NCI-H2107 treated with DMSO at 0.1 percent for 48 hours (cell line): ENCODE measurements at regions not wholly inside any gene's neighbourhood (a gene's known extent, or its start where the extent isn't known, plus 50 kb on each side); places are given as distances from the start of the nearest gene placed in this dataset.
"Not testable (repeated sequence)": the region's sequence is repeated elsewhere in the genome, so short reads cannot be mapped to it uniquely, and the experiment has no call there.

Experiments used
- DNase-seq: peaks from one replicate; lab custom pipeline; 2025; ENCODE audit not compliant: unreplicated experiment; lab: John Stamatoyannopoulos, UW

DNA sequence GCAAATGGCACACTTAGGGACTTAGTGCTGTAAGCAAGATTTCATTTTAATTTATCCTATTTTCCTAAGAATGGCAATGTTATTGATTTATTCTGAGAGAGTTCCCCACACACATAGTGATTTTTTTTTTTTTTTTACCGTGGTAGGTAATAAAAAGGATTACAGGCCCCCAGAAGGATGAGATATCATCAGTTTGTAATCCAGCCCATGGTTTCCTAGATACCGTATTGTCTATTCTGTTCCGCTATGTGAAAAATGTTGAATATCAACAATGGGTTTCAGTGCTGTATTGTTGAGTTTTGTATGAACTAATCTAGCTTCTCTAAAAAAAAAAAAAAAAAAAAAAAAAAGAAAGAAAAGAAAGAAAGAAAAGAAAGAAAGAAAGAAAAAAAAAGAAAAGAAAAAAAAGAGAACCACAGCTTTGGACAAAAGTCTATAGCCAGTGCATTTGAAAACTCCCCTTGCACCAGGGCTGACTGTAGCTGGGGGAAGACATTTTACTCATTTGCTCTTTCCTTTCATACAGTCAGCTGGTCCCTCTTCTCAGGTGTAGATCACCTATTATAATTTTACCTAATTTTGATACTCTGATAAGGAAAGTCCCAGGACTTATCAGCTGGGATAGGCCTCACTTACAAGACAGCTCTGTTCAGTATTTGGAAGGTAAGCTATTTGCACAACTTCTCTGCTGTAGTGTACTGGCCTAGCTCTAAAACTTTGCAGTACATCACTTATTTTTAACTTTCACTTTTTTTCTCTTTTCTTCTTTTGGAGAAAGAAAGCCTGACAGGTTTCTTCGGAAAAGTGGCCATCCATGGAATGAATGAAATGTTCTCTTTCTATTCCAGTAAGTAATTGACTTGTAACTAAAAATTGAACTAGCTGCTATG, 101.4 kb upstream of the SOX2 start:
- DNase-seq = peak; percentile 65

DNA sequence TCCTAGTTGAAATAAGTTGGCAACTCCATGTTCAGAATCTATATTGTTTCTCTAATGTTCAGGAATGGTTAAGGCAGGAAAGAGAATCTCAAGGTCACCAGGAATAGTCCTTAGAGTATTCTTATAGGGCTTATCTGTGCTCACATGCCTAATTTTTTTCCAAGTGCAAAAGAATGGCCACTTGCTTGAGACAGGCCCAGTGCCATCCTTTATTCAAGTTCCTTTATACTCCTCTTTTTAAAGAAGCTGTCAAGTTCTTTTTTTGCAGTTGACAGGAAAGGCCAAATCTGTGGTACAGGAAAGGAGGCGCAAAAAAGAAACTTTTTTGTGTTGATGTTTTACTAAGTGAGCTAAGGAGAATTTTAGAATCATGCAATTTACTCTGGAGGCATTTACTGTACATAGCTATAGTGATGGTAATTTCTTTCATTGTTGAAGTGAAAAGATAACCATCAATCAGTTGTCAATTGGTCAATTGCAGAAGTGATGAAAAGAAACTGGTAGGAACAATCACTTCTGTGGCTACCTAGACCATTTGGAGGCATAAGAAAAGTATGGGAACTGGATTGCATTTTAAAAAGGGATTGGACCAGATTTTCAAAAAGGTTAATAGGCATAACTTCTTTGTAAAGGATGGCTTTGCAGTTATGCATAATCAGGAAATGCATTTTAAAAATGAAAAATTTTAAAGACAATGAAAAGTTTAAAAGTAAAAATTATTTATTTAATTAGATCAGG, 102.5 kb upstream of the SOX2 start:
- no peak for DNase-seq

DNA sequence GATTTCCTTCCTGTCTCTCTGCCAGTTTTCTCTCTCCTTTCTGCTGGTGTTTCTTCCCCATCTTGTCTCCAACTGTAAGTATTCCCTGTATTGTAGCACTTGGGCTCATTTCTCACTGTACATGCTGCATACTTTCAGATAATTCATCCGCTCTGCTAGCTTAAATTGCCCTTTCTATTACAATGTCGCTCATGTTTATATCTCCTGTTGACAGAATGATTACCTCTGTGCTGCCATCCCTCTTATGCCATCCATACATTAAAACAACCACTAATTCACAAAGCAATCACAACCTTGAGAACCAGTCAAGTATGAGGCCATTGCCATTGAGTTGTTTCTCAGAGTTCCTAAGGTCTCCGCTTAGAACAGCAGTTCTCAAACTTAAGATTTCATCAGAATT, 107.5 kb upstream of the SOX2 start:
- DNase-seq = no peak

DNA sequence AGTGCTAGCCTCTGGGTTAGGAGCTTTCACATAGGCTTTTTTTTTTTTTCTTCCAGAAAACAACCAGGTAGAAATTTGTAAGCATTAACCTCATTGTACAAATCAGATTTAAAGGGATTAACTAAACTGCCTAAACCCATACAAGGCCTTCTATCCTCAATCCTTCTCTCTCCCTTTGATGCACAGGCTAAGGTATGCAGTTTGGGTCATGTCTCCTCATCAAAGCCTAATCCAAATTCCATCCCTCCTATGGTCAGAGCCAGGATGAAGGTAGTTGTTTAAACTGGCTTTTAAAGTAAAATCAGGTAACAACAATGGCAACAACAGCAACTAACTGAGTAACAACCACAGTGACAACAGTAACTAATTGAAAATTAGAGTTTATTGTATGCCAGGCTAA, 115.6 kb upstream of the SOX2 start:
- DNase-seq = no peak

DNA sequence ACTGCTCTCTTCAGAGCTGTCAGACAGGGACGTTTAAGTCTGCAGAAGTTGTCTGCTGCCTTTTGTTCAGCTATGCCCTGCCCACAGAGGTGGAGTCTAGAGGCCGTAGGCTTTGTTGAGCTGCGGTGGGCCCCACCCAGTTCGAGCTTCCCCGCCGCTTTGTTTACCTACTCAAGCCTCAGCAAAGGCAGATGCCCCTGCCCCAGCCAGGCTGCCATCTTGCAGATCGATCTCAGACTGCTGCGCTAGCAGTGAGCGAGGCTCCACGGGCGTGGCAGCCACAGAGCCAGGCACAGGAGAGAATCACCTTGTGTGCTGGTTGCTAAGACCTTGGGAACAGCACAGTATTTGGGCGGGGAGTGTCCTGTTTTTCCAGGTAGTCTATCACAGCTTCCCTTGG, 120.8 kb upstream of the SOX2 start:
- DNase-seq = not testable (repeated sequence)

DNA sequence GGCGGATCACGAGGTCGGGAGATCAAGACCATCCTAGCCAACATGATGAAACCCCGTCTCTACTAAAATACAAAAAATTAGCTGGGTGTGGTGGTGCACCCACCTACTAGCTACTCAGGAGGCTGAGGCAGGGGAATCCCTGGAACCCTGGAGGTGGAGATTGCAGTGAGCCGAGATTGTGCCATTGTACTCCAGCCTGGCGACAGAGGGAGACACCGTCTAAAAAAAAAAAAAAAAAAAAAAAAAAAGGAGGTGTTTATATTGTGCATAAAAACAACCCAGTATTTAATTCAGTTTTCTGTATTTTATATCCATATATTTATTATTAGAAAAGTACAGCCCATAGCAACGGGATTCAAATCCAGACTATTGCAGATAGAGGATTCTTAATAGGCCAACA, 129.1 kb upstream of the SOX2 start:
- DNase-seq = no peak

DNA sequence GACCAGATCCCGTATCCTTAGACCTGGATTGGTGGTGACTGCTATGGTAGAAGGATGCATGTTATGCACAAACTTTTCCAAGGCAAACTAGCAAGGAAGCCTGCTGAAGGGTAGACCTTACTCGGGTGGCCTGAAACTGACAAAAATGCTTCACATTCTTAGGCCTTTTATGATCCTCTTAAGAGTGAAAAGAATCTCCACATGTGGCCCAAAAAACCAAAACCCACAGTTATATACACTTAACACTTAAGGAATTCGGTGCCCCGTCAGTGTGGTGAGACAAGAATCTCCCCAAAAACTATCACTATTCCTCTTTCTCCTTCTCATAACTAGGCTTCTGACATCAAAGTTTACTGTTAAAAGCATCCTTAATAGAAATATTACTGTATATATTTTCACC, 130.1 kb upstream of the SOX2 start:
- no peak for DNase-seq

DNA sequence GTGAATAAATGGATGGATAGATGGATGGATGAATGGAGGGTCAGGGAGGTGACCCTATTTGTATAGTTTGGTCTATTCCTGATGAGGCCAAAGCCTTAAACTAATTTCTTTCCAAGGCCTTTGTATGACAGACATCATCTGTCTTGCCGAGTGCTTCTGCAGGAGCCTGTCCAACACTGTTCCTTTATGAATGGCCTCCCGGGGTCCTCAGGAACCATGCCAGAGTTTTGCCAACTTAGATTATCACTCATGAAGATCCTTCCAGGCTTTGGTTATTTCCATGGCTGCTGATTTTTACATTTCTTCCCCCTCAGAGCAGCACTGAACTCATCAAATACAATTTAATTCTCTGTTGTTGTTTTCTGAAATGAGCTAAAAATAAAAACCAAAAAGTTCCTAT, 133.0 kb upstream of the SOX2 start:
- no peak for DNase-seq

DNA sequence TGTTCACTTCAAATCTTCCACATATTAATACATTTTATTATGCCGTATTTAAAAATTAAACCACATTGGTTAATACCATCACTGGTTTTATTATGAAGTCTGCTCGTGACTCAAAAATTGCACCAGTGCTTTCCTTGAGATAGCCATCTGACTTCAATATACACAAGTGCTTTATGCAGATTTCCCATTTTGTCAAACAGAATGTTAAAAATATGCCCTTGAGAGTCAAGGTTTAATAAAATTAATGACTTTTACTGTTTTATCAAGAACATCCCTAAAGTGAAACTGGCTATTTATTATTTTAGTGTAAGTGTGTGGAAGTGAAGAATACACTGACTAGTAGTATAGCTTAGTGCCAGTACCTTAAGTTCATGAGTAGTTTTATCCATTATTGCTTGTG, 139.3 kb upstream of the SOX2 start:
- no peak for DNase-seq

DNA sequence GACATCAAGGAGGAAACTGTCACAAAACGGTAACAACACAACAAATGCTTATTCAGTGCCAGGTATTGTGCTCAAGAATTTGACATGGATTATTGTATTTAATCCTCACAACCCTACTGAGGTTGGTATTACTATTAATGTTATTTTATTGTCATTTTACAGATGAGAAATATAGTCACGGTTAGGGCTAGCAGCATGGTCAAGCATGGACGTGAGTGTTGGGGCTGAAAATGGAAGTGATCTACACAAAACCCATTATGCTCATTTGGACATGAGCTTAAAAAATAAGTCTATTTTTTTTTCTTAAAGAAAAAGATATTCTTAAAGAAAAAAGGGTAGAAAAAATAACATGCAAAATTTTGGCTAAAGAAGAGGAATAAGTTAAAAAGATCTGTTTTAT, 141.3 kb upstream of the SOX2 start:
- DNase-seq = no peak

DNA sequence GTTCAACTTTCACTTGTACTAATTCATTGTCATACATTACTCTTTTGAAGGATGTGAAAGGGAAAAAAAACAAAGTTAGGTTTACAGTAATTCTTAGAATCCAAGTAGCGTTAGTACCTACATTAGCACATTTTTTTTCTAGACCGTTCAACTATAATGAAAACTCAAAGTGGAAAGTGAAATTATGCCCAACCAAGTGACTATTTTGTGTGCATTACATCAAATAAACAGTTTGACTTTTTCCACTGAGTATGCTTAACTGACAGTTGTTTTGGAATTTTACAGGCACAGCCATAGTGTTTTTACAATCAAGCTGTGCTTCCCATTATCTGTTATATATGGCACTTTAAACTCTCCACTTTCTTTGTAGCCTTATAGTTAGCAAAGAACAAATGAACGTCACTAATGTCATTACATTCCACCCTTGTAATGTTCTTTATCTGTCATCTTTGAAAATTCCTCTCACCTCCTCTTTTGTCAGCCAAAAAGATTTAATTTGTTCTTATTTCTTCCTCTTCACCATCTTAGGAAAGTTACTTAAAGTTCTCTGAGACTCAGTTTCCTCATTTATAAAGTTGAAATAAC, 142.3 kb upstream of the SOX2 start:
- no peak for DNase-seq

DNA sequence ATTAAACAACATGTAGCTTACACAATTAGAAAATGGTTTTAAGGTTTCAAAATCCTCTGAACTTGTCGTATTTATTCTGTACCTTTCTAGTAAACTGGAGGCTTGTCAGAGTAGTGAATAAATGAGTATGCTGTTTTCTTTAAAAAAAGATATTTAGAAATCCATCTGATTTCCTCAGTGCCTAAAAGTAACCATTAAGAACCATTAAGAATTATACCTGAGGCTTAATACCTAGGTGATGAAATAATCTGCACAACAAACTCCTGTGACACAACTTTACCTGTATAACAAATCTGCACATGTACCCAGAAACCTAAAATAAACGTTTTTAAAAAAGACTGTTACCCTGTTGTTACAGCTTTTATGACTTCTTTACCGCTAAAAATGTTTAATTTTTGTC, 143.0 kb upstream of the SOX2 start:
- DNase-seq = no peak

DNA sequence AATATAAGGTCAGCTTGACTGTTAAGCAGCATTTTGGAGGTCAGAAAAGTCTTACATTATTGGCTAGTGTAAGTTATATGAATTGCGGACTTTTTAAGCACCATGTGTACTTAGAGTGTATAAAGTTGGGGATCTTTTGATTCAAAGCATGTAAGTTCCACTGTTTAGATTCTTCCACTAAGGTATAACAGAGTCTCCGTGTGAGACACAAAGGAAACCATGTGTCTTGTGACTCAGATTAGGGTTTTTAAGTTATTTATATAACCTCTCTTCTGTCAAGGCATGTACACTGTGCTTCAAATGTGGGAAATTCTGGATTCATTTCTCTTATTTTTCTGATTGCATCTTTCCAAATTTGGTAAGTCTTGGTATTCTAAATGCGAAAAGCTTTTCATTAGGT, 143.5 kb upstream of the SOX2 start:
- DNase-seq = no peak

DNA sequence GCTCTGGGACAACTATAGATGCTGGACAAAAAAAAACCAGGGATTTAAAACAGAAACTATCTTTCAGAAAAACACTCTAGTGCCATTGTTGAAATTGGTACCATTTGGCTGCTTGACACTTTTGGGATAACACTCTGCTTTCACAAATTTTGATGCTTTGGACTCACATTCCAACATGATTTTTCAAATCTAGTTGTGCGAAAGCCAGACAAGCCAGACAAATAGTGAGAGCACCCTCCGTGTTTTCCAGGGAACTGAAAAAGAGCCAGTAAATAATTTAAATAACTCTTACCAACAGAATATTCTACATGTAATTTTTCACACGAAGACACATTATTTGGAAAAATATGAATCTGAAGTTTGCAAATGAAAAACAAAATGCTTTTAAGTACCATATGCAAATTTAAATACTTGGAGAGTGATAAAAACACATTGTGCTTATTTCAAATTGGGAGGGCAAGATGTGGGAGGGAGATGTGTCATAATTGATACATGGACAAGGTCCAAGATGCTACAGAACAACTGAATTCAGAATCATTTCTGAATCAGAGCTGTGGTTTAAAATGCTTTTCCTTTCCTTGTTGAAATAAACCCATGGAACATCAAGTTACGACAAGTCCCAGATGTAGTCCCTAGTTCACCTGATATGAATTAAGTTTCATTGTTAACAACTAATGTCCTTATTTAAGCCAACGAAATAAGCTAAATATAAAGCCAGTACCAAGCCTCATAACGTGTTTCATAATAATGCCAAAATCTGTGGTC, 144.2 kb upstream of the SOX2 start:
- no peak for DNase-seq

DNA sequence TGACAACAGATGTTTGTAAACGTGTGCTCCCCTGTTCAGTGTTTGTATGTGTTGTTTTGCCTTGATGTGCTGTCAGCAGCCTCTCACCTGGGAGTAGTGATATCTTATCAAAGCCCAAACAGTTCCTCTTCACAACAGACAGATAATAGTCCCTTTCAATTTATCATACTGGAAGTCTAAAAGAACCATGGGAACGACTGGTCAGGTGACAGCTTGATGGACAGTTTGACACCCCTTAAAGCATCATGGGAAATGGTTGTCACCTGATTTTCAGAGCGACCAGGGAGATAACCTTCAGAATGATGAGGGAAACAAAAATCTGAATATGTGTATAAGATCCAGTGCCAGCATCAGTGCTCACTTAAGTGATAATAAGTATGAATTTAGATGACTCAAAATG, 146.3 kb upstream of the SOX2 start:
- DNase-seq = no peak

DNA sequence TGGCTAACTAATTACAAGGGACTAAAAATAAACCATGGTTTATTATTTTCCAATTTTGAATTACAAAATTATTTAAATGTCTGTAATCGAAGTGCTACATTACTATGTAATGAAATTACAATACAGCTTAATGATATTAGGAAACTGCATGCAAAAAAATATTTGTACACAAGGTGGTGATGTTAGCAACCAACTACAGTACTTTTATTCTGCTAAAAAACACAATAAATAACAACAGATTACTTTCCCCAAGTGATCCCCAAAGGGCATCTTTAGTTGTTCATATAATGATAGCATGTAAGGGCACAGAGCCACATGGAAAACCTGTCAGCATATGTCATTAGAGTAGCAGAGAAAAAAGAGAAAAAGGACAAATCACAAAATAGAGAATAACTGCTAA, 147.5 kb upstream of the SOX2 start:
- DNase-seq = no peak

DNA sequence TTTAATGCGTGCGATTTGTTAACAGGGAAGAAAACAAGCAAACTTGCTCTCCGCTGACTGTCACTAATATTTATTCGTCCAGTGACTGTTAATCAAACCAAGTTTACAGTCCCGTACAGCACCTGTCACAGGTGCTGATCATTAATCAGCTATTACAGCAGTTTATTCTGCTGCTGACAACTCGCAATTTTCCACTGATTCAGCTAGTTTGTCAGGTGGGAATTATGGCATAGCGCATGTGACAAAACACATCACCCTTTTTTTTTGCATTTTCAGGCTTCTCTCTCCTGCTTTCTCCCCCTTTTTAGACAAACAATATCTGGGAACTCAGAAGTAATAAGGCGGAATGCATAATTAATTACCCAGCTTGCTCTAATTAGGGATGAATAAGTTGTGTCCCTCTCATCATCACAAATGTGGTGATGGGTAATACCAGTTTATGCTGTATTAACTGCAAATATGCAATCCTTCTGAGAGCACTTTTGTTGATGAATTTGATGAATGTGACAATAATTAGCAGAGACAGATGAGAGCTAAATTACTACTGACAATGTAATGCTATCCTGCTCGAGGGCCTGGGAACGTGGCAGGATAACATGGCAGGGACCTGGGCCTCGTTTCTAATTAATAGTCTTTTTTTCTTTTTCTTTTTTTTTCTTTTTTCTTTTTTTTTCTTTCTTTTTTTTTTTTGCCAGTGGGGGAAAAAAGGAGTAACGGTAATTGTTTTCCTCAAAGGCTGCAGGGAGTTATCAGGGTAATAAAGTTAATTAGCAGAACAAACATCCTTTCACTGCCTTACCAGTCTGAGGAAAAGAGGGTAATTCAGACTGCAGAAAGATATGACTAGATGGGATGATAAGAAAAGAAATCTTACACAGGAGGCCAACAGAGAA, 150.3 kb upstream of the SOX2 start:
- DNase-seq = no peak

DNA sequence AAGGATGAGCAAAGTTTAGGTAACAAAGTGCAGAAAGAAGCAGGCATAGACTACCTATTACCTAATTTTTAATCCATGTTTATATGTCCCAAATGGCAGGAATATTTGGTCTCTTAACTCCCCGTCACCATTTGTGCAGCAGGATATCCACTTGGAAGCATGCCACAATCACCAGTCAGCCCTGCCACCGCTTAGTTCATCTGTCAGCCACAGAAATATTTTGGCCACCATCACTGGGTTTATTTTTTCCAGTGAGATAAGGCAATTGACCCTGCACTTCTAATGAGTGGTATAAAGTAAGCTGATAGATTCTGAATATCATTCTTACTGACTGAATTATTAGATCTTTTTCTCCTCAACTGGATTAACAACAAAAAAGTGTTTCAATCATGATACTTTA, 152.9 kb upstream of the SOX2 start:
- no peak for DNase-seq

DNA sequence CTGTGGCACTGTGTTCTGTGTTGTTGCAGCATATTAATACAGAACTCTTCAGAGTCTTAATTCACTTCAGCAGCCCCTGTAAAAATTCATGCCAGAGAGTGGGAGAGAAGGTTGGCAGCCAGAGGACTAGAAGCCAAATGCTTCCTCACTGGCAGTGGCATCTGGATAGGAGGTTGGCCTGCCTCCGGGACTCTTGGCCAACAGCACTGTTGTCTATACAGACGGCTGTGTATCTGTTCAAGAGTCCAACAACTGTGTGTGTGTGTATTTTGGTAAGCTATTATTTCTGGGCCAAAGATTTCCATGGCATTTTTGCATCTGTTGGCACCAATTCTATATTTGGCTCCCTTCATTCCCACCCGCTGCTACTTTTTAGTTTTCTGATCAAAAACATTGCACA, 156.0 kb upstream of the SOX2 start:
- DNase-seq = no peak

DNA sequence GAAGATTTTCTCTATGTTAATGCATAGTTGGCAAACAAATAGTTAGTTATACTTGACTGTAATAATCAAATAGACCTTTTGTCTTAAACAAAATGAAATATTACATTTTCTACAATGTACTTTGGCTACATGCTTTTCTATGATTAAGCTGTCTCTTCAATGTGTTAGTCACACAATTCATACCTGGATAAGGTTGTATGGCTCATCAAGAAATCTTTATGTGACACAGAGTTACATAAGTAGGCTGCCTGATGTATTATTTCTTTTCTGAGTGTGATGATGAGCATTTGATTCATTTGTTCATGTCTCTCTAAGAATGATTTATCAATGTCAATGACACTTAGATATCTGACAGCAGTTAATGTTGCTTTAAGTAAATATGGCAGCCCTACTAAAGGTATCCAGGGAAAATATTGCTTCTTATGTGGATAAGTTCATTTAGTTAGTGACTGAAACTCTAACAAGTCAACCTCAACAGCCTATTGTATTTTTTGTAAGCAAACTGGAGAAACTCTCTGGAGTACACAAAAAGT, 157.4 kb upstream of the SOX2 start:
- DNase-seq = no peak
